GM19043 (cell line): ENCODE measurements at regions not wholly inside any gene's neighbourhood (a gene's known extent, or its start where the extent isn't known, plus 50 kb on each side); places are given as distances from the start of the nearest gene placed in this dataset.
"Not testable (repeated sequence)": the region's sequence is repeated elsewhere in the genome, so short reads cannot be mapped to it uniquely, and the experiment has no call there.

Source experiments
- ATAC-seq: cut with Tn5 transposase; IDR thresholded peaks from one replicate; pipeline ENCODE4 v1.9.1; 2021; ENCODE audit warnings: low read depth; ENCODE audit not compliant: unreplicated experiment

- ATAC-seq, result no peak
Observed at GRCh38 chr4:187799735-187800134, 195.8 kb upstream of the ZFP42 start.

DNA sequence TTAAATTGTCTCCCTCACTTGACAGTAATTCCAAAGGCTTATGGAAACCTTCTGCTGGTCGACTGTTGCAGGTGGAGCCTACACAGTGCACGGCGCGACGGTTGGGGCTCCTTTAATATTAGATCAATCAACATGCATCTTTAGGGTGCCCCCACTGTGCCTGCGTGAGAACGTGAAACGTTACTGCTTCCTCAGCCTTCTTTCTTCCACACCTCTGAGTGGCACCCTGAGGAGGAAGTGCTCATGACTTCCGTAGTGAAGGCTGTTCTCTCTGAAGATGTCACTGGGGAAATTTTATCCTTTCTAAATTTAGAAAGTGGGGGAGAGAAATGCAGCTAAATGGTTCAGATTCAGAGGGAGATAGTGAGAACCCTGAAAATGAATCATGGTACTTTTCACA is 184.0 kb upstream of the ZFP42 start:
- ATAC-seq, result no peak

DNA sequence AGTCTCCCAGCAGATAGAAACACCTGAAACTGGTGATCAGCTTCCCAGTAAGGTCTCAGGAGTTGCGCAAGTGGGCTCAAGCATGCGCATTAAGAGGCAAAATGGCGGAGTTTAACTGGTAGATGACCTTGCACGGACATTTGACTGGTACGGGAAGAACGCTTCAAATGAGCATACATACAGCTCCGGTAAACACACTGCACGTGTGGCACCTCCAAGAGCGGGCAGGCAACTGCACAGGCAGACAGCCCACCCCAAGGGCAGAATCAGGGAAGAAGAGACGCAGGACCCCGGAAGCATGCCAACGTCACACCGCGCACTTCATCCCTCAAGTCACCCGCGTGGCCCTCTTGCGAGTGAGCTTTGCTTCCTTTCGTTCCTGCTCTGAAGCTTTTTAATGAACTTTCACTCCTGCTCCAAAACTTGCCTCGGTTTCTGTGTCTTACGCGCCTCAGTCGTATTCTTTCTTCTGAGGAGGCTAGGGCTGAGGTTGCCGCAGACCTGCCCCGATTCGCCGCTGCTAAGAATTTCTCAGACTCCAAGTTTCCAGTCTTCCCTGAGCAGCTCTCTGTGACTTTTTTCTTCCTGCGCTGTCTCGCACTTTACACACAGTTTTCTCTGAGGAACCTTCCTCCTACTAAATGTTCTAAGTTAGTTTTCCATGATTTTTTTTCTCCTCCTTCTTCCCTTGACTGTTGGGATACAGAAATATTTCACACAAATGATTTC is 180.7 kb upstream of the ZFP42 start:
- ATAC-seq, result no peak

GRCh38 chr4:187826725-187827124 is 168.8 kb upstream of the ZFP42 start:
- no peak for ATAC-seq

GRCh38 chr4:187827631-187828030 is 167.9 kb upstream of the ZFP42 start:
- no peak for ATAC-seq

DNA sequence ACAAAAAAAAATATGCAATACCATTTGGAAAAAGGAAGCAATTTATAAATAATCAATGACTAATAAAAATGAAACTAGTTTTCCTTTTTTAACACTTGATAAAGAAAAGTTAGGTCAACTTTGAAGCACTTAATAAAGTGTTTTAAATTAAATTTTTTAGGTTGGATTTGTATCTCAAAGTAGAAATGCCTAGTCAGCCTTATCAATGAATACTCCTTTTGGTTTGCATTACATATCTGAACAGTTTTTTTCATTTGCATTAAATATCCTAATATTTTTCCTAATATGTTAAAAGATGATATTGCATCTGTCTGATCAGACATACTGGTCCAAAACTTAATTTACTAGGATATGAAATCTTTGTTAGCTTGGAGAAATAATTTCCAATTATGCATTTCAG is 155.8 kb upstream of the ZFP42 start:
- no peak for ATAC-seq

GRCh38 chr4:187840814-187841213 is 154.8 kb upstream of the ZFP42 start:
- ATAC-seq, result no peak

GRCh38 chr4:187849556-187850225 is 145.9 kb upstream of the ZFP42 start:
- ATAC-seq, result no peak

- ATAC-seq, result no peak
Observed at GRCh38 chr4:187865914-187866313, 129.7 kb upstream of the ZFP42 start.

- no peak for ATAC-seq
Observed at GRCh38 chr4:187883049-187883448, 112.5 kb upstream of the ZFP42 start.

GRCh38 chr4:187883836-187884475 is 111.6 kb upstream of the ZFP42 start:
- no peak for ATAC-seq

DNA sequence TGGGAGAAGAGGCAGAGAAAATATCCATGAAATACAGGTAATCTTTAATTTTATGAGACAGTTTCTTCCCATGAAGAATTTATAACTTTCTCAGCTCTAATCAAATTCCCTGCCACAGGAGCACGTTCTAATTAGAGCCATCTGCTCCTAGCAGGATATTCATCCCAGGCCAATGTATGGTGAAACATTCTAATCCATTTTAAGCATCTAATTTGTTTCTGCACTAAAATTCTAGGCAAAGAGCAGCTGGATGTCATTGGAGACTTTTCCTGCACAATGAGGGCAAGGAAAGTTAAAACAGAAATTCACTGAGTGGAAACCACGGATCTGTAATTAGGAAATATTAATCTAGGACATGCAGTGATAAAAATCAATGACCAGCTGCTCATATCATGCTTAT is 107.7 kb upstream of the ZFP42 start:
- ATAC-seq, result no peak

DNA sequence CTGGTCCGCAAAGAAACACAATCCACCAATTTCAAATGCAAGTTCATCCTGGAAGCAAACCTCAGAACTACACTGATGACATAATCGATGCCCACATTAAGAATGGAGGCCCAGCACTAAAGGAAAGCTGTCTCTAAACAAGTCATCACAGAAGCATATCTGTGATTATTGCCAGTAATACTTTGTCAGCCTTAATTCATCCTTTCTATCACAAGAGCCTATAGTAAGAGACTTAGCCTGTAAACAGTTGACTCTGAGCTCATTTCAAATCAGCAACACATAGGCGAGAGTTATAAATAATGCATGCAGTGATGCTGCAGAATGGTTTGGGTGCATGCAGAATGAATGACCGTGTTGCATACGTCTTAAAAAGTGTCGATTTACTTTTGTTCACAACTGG is 105.9 kb upstream of the ZFP42 start:
- ATAC-seq, result no peak

DNA sequence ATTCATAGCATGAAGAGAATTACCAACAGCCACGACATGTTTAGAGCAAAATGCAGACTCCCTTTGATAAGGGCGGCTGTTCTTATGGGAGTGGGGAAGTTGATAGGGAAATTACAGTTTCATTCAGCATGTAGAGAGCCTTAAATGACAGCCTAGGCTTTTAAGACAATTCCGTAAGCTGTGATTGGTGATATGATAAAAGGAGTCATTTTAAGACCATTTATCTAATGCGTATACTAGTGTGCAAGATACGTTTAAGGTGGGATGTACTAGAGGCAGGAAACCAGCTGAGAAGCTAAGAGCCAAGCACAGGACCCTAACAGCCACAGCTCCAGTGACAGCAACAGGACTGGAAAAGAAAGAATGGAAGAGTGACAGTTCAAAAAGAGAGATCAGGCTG is 102.2 kb upstream of the ZFP42 start:
- ATAC-seq, result no peak

DNA sequence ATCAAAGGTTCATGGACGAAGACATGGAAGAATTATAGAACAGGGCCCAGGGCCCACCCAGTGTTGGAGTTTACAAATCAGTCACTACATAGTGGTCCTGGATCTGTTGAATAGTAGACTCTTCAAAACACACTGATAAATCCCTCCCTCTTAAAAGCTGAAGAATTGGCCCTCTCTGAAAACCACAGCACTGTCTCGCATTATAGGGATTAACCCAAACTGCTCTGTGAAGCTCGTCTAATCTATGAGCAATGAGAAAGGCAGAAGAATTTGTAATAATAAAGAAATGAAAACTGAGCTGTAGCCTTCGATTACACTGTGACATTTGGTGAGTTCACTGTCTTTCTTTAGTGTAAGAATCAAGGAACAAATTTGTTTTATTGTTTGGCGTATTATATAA is 92.5 kb upstream of the ZFP42 start:
- ATAC-seq, result no peak

- ATAC-seq, result no peak
Observed at GRCh38 chr4:187903700-187904099, 91.9 kb upstream of the ZFP42 start.

- ATAC-seq, result no peak
Observed at GRCh38 chr4:187908079-187908561, 87.5 kb upstream of the ZFP42 start.

DNA sequence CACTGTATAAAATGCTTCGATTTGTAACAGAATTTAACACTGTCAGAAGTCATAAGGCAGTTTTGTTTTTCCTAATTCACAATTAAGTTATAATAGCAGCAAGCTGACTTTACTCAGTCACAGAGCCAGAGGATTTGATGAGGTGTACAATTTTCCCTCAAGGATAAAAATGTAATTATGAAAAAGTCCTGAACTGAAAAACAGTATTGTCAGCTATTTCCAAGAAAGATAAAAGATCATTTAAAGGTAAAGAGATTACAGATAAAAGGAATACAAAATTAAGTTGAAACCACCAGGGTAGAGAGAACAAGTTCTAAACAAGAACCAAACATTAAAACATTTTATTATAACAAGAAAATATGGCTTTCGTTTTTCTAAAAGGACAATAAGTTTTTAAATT is 86.8 kb upstream of the ZFP42 start:
- no peak for ATAC-seq

DNA sequence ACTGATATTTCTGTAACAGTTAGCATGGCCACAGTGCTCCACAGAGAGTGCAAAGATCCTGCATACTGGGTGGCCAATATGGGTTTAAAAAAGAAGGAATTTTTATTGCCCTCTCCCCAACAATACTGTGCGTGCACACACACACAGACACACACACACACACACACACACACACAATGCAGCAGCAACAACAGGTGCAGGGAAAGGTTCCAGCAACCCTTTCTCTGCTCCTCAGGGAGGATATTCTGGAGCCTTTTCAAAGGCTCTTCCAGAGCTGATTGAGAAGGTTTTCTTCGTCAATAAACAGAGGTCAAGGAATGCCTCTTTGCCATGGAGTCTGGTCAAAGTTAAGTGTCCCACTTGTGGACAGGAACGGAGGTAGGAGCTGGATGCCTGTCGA is 84.8 kb upstream of the ZFP42 start:
- ATAC-seq, result no peak

GRCh38 chr4:187915406-187915805 is 80.2 kb upstream of the ZFP42 start:
- not testable (repeated sequence) for ATAC-seq

GRCh38 chr4:187919966-187920365 is 75.6 kb upstream of the ZFP42 start:
- ATAC-seq, result no peak
